Activated effector memory CD4-positive, alpha-beta T cell treated with anti-CD3 and anti-CD28 coated beads, Interleukin-2, amount 50 U/mL, for 16 hours (primary cell): ENCODE measurements at regions not wholly inside any gene's neighbourhood (a gene's known extent, or its start where the extent isn't known, plus 50 kb on each side); places are given as distances from the start of the nearest gene placed in this dataset.
"Not testable (repeated sequence)": the region's sequence is repeated elsewhere in the genome, so short reads cannot be mapped to it uniquely, and the experiment has no call there.

Source experiments
- DNase-seq: peaks from one replicate; pipeline ENCODE4 v3.0.0-alpha.2; 2020

DNA sequence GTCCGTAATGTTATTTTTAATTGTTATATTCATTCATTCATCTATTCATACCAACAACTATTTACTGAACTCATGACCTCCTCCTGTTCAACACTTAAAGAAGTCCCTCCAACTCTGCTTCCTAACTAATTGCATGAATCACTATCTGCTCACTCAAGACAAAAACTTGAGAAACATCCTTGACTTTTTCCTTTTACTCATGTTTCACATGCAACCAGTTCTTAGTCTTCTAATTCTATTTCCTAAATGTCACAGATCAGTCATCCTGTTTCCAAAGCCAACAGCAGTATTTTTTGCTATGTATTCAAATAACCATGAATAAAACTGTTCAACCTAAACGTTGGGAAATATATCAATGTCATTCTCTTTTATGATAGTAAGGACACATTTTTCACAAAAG lies 124.6 kb upstream of the GBE1 start:
- no peak for DNase-seq

DNA sequence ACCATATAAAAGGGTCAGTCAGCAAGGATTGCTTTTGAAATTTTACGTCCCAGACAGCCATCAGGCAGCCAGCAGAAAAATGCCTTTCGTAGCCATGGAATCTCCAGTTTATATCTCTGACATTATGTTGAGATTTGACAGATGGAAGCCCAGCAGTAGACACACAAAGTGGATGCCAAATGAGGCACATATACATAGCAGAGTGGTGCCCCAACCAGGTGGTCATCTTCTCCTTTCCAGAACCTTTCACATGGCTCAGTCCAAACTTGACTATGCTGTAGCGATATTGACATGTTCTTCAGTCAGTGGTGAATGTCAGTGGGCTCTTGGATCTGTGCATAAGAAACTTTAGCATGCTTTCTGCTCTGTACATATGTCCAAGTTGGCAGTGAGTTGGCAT lies 123.3 kb upstream of the GBE1 start:
- no peak for DNase-seq

DNA sequence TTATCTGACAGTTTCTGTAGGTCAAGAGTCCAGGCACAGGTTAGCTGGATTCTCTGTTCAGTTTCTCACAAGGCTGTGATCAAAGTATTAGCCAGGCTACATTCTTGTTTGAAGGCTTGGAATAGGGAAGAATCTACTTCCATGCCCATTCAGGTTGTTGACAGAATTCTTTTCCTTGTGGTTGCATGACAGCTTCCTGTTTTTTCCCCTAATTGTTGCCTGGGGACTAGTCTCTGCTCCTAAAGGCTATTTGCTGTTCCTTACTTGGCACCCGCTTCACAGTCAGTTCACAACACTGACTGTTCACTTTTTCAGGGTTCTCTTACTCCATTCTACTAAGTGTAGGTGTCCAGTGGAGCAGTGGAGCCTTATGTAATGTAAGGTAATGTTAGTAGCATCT lies 115.4 kb upstream of the GBE1 start:
- no peak for DNase-seq

DNA sequence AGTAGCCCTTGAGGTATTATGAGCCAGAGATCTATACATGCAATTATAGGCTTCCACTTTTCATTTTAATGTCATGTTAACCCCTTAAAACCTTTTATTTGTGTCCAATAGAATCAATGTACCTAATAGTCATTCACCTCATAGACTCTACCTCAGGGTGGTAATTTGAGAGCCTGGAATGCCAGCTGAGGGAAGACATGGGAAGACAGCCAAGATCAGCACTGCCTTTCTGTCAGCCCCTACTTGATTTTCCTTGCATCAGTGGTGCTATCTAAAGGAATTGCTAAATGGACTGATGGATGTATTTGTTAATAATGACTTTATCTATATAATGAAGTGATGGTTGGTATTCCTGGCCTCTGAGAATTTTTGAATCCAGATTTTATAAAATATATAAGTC lies 113.3 kb upstream of the GBE1 start:
- no peak for DNase-seq

DNA sequence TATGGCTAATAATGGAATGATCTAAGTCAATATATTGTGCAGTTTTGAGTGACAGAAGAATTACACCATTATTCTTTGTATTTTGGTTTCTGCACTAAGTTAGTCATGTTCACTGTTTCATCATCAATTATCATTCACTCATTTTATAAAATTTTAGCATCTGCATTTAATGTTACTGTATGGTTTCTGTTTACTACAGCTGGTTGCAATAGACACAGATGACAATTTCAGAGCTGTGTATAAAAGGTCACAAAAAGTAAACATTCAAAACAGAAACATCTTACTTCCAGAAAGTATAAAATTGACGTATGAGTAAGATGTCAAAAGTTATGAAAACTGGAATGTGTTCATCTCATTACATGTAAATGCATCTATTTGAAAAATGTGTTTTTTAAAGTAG lies 111.1 kb upstream of the GBE1 start:
- DNase-seq, result no peak

DNA sequence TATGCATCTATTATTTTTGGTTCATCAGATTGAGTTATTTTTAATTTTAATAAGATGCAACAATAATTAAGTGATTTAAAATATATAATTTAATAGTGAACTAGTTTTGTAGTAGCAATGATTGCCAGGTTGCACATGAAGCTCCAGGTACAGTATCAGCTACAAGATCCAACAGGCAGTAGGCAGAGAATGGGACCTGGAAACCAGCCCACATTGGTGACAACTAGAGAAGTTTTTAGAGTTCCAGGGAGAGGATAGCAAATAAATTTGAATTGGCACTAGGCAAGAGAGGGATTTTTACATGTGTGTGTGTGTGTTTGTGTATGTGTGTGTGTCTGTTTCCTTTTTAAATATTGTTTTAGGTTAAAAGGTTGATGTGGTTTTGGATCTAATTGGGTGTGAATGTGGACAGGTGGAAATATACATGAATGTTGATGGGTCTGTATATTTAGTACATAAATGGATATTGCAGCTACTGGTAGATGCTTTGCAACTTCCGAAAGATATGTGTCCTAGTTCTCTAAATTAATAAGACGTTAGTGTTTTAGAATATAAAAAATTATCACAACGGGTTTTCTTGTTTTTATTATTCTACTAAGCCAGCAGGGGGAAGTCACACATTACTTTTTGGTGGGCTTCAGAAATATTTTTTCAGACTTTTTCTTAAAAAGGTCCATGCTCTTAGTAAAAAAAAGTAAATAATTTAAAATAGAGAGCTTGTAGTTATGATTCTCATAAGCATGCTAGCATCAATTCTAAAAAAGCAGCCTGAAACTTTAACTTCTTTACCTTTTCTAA lies 110.1 kb upstream of the GBE1 start:
- no peak for DNase-seq

DNA sequence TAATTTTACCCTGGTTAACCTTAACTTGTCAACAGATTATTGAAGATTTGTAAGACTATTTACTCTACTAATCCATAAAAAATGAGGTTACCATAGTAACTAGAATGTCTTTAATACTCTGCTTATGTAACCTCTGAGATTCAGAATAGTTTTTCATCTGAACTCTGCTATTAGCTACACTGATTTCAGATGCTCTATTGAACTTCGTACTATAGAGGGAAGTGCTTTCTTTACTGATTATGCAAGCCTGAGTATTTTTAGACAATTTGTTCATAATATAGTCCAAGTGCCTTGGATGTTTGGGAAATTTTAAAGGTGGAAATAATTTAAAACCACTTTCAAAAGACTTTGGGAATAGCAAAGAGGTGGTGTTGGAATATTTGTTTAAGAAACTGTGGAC lies 107.9 kb upstream of the GBE1 start:
- DNase-seq, result no peak

DNA sequence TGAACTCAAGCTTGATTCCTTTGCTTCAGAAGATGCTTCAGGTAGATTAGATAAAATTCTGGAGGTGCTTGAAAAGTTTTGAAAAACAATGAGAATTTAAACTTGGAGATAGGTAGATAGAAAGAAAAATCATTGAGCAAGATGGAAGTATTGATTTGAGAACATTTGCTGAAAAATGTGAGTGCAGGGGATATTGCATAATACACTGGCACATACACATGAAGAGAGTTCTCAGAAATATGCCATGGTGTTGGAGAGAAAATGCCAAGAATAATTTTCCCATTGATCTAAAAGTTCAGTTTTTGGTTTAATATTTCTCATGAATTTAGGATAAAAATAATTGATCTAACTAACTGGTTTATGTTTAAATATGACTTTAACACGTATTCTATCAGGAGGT lies 107.2 kb upstream of the GBE1 start:
- DNase-seq, result no peak

DNA sequence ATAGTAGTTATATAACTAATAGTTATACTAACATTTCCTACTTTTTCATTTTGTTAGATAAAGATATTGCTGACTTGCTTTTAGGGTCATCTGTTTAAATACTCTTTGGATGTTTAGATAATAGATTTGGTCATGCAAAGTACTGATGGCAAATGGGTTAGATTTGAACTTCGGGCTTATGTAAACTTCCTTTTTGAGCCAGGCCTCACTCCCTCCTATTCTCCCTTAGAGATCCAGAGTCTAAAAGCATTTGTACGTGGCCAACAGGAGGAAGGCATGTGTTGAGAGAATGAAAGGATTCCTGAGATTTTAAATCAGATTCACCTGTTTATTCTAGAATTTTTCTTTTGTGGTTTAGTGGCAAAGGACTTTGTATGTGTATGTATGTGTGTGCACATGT lies 106.4 kb upstream of the GBE1 start:
- DNase-seq, result no peak

DNA sequence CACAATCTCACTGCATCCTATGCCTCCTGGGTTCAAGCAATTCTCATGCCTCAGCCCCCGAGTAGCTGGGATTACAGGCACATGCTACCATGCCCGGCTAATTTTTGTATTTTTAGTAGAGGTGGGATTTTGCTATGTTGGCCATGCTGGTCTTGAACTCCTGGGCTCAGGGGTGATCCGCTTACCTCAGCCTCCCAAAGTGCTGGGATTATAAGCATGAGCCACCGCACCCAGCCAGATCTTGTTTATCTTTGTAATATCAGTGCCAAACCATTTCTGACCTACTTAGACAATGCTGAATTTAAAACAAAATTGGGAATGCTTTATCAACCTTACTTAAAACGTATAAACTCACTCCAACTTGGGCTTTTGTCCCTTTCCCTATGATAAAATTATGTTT lies 103.7 kb upstream of the GBE1 start:
- not testable (repeated sequence) for DNase-seq

DNA sequence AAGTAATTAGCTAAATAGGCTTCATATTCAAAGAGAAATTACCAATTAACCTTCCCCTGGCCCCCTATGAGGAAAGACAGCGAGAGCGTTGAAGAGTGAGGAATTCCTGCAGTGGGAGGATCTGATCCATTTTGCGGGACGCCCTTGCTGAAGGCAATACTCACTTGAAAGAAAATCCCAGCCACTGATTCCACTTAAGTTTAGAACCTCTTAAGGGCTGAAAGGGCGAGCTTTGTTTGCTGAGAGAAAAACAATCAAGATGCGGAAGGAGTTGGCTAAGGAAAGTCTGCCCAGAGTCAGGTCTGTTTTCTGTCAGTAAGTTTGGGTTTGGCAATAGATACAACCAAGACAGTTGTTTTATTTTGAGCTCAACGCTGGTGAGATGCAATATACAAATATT lies 102.8 kb upstream of the GBE1 start:
- DNase-seq, result no peak

DNA sequence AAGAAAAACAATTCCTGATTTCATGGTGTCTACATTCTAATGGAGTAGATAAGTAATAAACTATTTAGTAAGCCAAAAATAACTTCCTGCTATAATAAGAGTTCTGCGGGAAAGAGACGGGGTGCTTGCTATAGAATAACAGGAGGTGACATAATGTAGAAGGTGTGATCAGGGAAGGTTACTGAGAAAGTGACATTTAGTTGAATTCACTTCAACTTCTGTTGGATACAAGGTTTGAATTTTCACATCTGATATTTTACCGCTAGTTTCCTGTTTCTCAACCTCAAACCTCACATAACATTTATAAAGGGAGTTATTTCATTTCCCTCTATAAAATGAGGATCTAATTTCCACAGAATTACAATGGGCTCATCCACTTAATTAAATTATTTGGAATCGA lies 102.3 kb upstream of the GBE1 start:
- DNase-seq, result no peak

DNA sequence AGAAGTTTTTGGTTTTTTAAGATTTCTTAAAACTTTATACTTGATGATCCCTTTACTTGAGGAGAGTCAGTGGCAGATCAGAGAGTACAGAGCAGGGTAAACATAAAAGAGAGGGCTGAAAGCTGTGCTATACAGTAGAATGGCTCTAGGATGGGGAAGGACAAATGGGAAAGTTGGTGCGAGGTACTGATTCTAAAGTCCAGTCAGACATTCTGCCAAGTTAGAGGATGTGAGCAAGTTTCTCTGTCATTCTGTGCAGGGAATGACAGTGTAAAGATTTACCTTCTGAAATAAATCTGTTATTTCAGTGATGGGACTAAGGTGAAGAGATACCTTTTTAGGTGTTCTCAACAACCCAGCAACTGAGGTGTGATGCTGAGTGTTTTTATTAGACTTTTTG lies 100.1 kb upstream of the GBE1 start:
- no peak for DNase-seq

DNA sequence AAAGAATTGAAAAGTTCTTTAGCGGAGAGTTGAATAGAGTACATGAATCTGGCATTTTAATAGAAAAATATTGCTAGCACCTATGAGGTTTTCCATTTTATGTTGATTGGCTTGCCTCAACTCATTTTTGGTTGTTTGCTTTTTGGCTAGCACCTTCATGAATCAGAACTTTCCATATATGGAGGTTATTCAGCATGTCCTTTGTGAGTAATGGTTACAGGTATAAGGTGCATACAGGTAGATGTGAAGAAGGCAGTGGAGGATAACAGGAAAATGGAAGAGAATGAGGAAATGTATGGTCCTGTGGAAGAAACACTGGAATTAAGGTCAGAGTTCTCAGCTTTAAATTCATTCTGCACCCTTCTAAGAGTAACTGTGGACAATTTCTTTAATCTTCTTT lies 98.1 kb upstream of the GBE1 start:
- DNase-seq, result no peak

DNA sequence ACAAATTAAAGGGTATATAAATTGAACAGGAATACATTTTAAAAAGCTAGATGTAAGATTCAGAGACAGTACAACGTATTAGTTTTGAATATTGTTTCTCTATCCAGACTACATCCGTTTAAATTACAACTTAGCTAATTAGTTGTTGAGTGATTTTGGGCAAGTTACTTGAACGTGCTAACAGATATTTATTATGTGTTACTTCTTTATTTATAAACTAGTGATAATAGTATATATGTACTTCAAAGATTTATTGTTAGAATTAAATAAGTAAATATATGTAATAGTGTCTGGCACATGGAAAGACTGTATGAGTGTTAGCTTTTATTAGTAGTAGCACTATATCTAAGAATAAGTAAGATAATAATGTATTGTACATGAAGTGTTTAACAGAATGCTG lies 92.0 kb upstream of the GBE1 start:
- DNase-seq, result no peak

DNA sequence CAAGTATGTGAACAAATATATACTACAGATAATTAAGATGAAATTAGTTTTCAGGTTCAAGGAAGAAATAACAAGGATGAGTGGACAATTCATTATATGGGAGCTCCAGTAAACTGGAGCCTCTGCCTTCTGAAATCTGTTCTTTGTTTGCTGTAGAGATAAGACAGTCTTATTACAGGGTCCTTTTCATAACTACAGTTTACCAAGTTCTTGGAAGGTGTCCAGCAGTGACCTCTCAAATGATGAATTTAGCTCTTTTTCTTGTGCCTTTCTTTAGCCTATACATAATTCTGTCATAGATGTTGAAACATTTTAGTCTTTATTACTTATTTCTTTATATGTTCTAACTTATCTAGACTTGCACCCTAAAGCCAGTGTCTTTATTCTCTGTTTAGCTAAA lies 89.7 kb upstream of the GBE1 start:
- no peak for DNase-seq

DNA sequence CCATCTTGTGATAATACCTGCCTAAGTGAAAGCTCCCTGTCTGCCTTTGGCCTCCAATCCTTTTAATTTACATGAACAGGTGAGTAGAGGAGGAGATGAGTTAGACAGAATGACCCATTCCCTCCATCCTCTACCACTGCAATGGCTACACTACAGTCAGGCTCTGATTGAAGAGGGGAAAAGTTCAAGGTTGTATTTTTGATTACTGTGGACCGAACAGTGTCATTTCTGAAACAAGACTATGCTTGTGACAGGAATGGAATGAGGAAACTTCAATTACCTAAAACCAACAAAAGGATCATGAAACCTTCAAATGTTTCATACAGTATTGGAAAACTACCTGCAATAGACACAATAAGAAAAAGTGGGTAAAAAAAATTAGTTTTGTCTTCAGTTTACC lies 85.5 kb upstream of the GBE1 start:
- no peak for DNase-seq

DNA sequence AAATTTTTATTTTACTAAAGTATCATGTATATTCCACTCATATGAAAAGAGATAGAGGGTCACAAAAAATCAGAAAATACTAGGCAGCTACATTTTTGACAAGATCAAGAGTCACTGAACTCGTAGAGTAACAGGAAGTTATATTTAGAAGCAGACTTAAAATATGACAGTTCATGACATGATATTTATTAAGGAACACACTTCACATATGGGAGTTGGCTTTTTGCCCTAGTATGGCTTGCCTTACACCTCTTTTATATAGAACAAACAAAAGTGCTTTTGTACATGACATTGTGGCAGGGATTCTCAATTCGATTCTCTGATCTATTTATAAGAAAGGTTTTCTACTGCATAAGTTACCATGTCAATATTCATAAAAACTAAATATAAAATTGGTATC lies 80.1 kb upstream of the GBE1 start:
- DNase-seq, result no peak

DNA sequence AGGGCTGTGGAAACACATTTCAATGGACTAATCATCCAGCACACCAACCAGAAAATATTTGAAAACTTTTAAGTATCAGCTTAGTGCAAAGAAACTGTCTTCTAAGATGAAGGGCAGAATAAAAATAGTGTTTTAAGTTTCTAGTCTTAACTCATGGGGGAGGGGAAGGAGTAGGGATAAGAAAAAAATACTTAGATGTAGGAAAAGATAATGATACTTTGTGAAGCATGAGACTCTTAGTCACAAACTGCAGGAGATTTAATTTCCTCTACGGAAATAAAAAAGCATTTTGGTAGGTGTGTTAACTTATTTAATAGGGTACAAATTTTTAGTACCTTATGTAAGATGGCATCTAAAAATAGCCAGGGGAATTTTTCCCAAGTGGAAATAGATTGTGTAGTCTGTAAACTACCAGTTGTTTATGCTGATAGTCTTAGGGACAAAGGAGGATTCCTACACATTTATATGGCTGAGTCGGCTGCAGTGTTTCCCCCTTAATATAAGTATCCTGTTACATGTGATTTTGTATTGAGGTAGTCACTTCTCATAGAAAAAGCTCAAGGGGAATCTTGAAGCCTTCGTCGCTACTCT lies 78.2 kb upstream of the GBE1 start:
- DNase-seq, result no peak

DNA sequence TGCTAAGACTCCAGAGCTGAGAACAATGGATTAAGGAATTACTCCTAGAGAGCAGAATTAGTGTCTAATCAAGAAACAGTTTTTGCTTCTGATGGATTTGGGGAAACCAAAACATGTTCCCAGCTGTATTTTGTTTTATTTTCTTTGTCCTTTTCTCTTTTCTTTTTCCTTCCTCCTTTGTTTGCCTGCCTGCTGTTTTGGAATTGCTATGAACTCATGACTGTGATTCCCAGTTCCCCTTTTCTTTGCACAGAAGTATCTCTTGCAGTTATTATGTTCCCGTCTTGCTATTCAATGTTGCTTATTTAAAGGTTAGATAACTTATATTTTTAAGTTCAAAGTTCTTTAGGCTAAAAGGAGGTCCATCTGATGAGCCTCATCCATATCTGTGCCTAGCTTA lies 77.0 kb upstream of the GBE1 start:
- DNase-seq, result no peak

DNA sequence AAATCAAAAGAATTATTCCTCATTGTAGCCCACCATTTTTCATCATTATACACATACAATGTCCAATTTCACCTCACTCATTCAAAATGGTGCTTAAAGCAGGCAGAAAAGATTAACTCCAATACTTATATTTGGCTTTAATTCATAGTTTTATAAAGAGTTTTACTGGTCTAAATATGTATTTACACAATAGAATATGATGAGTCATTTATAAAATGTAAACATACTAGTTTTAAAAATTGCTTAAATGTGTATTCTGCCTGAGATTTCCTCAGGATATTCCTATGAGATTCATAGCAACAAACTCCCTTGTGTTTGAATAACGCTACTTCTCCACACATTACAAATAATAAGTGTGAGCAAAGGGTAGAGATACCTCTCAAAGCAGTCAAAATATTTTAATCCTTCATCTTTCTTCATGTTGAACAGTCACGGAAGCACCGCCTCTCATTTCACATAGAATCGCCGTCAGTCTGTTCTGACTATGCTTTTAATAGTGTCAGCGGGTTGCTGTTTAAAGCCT lies 75.7 kb upstream of the GBE1 start:
- DNase-seq, result no peak

DNA sequence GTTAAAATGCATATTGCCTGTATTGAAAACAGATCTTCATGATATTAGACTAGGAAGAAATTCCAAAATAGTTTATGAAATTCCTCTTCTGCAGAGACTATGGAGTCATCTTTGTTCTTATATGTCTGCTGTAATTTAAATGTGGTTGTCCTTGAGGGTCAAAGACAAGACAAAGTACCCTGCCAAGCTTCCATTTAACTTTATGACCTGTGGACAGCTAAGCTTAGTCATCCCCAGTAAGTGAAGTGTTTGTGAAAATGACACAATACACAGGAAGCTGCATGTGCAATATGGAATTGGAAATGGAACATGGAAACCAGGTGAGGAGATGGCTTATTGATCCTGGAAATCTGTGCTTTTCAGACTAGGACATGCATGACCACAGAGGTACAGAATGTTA lies 68.5 kb upstream of the GBE1 start:
- DNase-seq, result no peak

DNA sequence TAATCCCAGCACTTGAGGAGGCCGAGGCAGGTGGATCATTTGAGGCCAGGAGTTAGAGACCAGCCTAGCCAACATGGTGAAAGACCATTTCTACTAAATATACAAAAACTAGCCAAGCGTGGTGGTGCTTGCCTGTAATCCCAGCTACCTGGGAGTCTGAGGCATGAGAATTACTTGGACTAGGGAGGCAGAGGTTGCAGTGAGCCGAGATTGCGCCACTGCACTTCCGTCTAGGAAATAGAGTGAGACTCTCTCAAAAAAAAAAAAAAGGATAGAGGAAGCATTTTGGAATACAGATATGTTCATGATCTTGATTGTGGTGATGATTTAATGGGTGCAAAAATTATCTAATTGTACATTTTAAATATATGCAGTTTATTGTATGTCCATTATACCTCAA lies 67.8 kb upstream of the GBE1 start:
- DNase-seq, result not testable (repeated sequence)

DNA sequence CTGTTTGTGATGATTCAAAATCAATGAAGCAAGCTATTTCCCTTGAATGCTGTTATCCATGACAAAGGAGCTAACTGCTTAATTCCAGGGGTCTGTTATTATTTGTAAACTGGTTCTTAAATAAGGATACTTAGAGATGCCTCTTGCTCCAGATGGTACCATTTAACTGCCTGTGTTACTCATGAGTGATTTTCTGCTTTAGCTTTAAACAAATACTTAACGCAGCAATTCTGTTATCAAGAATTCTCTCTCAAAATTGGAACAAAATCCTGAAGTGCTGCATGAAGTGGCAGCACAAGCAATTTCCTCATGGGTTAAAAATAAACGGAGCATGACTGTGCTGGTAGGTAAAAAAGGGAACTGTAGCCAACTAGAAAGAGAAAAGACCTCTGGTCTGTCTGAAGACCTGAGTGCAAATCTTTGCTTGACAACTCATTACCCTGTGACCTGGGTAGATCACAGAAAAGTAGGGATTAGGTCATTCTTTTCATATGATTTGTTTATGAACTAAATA lies 62.5 kb upstream of the GBE1 start:
- DNase-seq, result no peak

DNA sequence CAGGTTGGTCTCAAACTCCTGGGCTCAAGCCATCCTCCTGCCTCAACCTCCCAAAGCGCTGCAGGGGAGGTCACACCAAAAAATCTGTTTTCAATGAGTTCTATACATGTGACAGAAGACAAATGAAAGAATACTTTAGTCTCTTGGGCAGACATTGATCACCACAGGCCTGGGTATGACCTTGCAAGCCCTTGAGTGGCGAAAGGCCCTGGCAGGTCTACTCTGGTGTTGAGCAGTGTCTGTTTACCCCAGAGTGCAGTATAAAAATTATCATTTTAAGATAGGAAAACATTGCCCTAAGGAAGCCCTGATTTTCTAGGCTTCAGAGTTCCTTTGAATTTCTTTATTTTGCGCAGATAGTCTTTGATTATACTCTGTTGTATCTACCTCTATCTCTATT lies 61.6 kb upstream of the GBE1 start:
- DNase-seq, result no peak
